KMS-11 (cell line): ENCODE measurements at regions not wholly inside any gene's neighbourhood (a gene's known extent, or its start where the extent isn't known, plus 50 kb on each side); places are given as distances from the start of the nearest gene placed in this dataset.
"Not testable (repeated sequence)": the region's sequence is repeated elsewhere in the genome, so short reads cannot be mapped to it uniquely, and the experiment has no call there.

Experiments
- H2AFZ ChIP-seq: fragments of 200-600 bp; sonication (generic); 2 replicates; pipeline ENCODE4 v1.6.1; 2016; ENCODE audit warnings: antibody characterized with exemption, mixed run types, low read depth
- H3K27ac ChIP-seq: fragments of 200-600 bp; sonication (generic); 2 replicates; pipeline ENCODE4 v1.6.1; 2016; ENCODE audit warnings: mild to moderate bottlenecking, mixed run types
- H3K27me3 ChIP-seq: fragments of 200-600 bp; sonication (generic); 2 replicates; pipeline ENCODE4 v1.6.1; 2017; ENCODE audit warnings: mild to moderate bottlenecking, low read depth, mixed run types, moderate library complexity; ENCODE audit not compliant: insufficient read depth
- H3K36me3 ChIP-seq: fragments of 200-600 bp; sonication (generic); 2 replicates; pipeline ENCODE4 v1.6.1; 2017; ENCODE audit warnings: mild to moderate bottlenecking, mixed run types; ENCODE audit not compliant: insufficient read depth
- H3K4me1 ChIP-seq: fragments of 200-600 bp; sonication (generic); 2 replicates; pipeline ENCODE4 v1.6.1; 2016; ENCODE audit warnings: mild to moderate bottlenecking, low read depth, mixed run types; ENCODE audit not compliant: poor library complexity, severe bottlenecking
- H3K4me2 ChIP-seq: fragments of 200-600 bp; sonication (generic); 2 replicates; pipeline ENCODE4 v1.7.0; 2016; ENCODE audit warnings: mild to moderate bottlenecking, mixed run types
- H3K4me3 ChIP-seq: fragments of 200-600 bp; sonication (generic); IDR thresholded peaks from 2 replicates; pipeline ENCODE4 v1.6.1; 2017; ENCODE audit warnings: low read depth, low read length, mixed read lengths; ENCODE audit not compliant: insufficient read depth
- H3K79me2 ChIP-seq: fragments of 200-600 bp; sonication (generic); 2 replicates; pipeline ENCODE4 v1.6.1; 2016; ENCODE audit warnings: low read depth, mixed run types; ENCODE audit not compliant: insufficient read depth
- H3K9ac ChIP-seq: fragments of 200-600 bp; sonication (generic); 2 replicates; pipeline ENCODE4 v1.6.1; 2016; ENCODE audit warnings: mild to moderate bottlenecking, mixed run types
- H4K20me1 ChIP-seq: fragments of 200-600 bp; sonication (generic); 2 replicates; pipeline ENCODE4 v1.6.1; 2016; ENCODE audit warnings: mild to moderate bottlenecking, mixed run types; ENCODE audit not compliant: insufficient read depth
- CTCF ChIP-seq: fragments of 200-600 bp; sonication (generic); conservative IDR thresholded peaks from 2 replicates; pipeline ENCODE4 v1.6.1; 2017; ENCODE audit warnings: low read depth, mild to moderate bottlenecking, antibody characterized with exemption, low read length, moderate library complexity, mixed read lengths

- Histone ChIP-seq H3K36me3 (no peaks in the 10 kb centered on the region), H3K4me1 (no peaks in the 10 kb centered on the region)
These were observed 127.0 kb downstream of the ZNF675 start for GRCh38 chr19:23560051-23560450.

GRCh38 chr19:23558541-23558940 lies 128.5 kb downstream of the ZNF675 start:
- H3K4me3 ChIP-seq = no peak overlapping the region
- no peaks in the 10 kb centered on the region for H3K27me3 ChIP-seq
- no peak overlapping the region for H3K27ac ChIP-seq
- H4K20me1 ChIP-seq = no peaks in the 10 kb centered on the region
- no peak overlapping the region for H2AFZ ChIP-seq
- H3K36me3 ChIP-seq = no peaks in the 10 kb centered on the region
- H3K4me1 ChIP-seq = no peaks in the 10 kb centered on the region
- no peak overlapping the region for H3K4me2 ChIP-seq
- TF ChIP-seq CTCF = no peak
- H3K9ac ChIP-seq = no peak overlapping the region
- no peaks in the 10 kb centered on the region for H3K79me2 ChIP-seq

More at GRCh38 chr19:23560051-23560450, 127.0 kb downstream of the ZNF675 start:
- Histone ChIP-seq H3K4me3 (no peak overlapping the region), H3K4me2 (no peak overlapping the region), H3K27ac (no peak overlapping the region), H3K79me2 (no peaks in the 10 kb centered on the region), H3K9ac (no peak overlapping the region), H2AFZ (no peak overlapping the region), H4K20me1 (no peaks in the 10 kb centered on the region), H3K27me3 (no peaks in the 10 kb centered on the region)
- no peak for TF ChIP-seq CTCF

- Histone ChIP-seq H3K27ac (no peak overlapping the region), H3K4me3 (no peak overlapping the region), H4K20me1 (no peaks in the 10 kb centered on the region), H3K36me3 (no peaks in the 10 kb centered on the region), H3K9ac (no peak overlapping the region), H2AFZ (no peak overlapping the region), H3K4me2 (no peak overlapping the region), H3K4me1 (no peaks in the 10 kb centered on the region), H3K79me2 (no peaks in the 10 kb centered on the region), H3K27me3 (no peaks in the 10 kb centered on the region)
- no peak for TF ChIP-seq CTCF
These were observed 129.6 kb downstream of the ZNF675 start for GRCh38 chr19:23557381-23557780.

GRCh38 chr19:23554548-23554947 lies 132.5 kb downstream of the ZNF675 start:
- H3K27me3 ChIP-seq = no peaks in the 10 kb centered on the region
- no peaks in the 10 kb centered on the region for H3K36me3 ChIP-seq
- no peak overlapping the region for H3K9ac ChIP-seq
- TF ChIP-seq CTCF = no peak
- H3K4me2 ChIP-seq = no peak overlapping the region
- no peaks in the 10 kb centered on the region for H4K20me1 ChIP-seq
- H3K4me3 ChIP-seq = no peak overlapping the region
- H2AFZ ChIP-seq = no peak overlapping the region
- H3K27ac ChIP-seq = no peak overlapping the region
- no peaks in the 10 kb centered on the region for H3K4me1 ChIP-seq
- H3K79me2 ChIP-seq = no peaks in the 10 kb centered on the region

- not testable (repeated sequence) for H3K4me2 ChIP-seq, H3K36me3 ChIP-seq, H3K79me2 ChIP-seq, H2AFZ ChIP-seq, H3K27ac ChIP-seq, H3K9ac ChIP-seq, H3K4me3 ChIP-seq, H3K4me1 ChIP-seq, H3K27me3 ChIP-seq, H4K20me1 ChIP-seq
These were observed 136.9 kb downstream of the ZNF675 start for GRCh38 chr19:23550102-23550501.
